ENCODE measurements at regions not wholly inside any gene's neighbourhood (a gene's known extent, or its start where the extent isn't known, plus 50 kb on each side); places are given as distances from the start of the nearest gene placed in this dataset.

GRCh38 chr13:106748785-106749184, 180.8 kb upstream of the ARGLU1 start:
- Histone ChIP-seq H3K27ac (ENCODE audit: low read depth, low read length) (no peak overlapping the region), H2AFZ (ENCODE audit: low read depth, low read length, poor library complexity, severe bottlenecking) (no peak overlapping the region), H3K79me2 (ENCODE audit: insufficient read depth, low read length) (no peaks in the 10 kb centered on the region), H4K20me1 (ENCODE audit: insufficient read depth) (no peaks in the 10 kb centered on the region), H3K9me2 (ENCODE audit: insufficient read depth) (no peaks in the 10 kb centered on the region), H3K4me3 (replicated peaks in 1 of 2; ENCODE audit: low read depth in 1 of 2, low read length in 2 of 2) (no peak overlapping the region), H3K9me3 (ENCODE audit: control insufficient read depth in 1 of 2, insufficient read depth in 1 of 2, low read depth in 1 of 2, low read length in 2 of 2) (no peaks in the 10 kb centered on the region), H3K27me3 (ENCODE audit: insufficient read depth, low read length) (peaks cover 3% of the 10 kb centered on the region; the same call in 1 of the 2 replicates), H3K4me1 (ENCODE audit: control insufficient read depth in 1 of 2, insufficient read depth in 2 of 2, low read length in 2 of 2) (no peaks in the 10 kb centered on the region), H3K36me3 (ENCODE audit: control insufficient read depth in 1 of 2, insufficient read depth in 2 of 2, low read length in 2 of 2) (no peaks in the 10 kb centered on the region), H3K4me2 (ENCODE audit: low read length) (no peak overlapping the region), H3K9ac (ENCODE audit: low read length) (no peak overlapping the region)
- POLR2A ChIA-PET: no interaction called here
- no peak for ATAC-seq
- no peak for DNase-seq (ENCODE audit: low read depth, low spot score)
- intact Hi-C loops (cut with micrococcal nuclease): no loop called here
- TF ChIP-seq SP1 (IDR thresholded peaks at IDR 0.05; ENCODE audit: low read depth): no peak
- CTCF ChIA-PET: no interaction called here
- RAD21 ChIA-PET (ENCODE audit: low non-redundant PET in 1 of 2, low total read pairs in 2 of 2, uncharacterized antibody in 2 of 2, unreplicated experiment in 2 of 2): no interaction called here
- no TSS peak for BruUV-seq (replicated peaks)

DNA sequence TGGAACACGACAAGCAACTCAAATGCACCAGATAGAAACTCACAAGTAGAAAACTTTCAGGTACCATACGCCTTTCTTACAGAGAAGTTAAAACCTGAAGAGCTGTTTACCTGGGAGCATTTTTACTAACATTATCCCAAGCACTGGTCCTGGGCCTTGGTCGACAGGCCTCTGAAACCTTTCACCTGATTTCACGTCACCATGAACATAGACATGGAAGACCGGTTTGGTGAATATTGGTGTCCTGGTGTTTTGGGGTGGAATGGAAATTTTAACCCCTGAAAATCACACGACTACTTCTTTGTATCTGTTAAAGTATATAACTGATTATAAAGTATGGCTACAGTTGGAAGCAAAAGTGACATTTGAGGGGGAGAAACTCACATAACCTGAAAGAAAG, 176.6 kb upstream of the ARGLU1 start:
- no peak overlapping the region for H3K9ac ChIP-seq (ENCODE audit: low read length)
- no peak overlapping the region for H2AFZ ChIP-seq (ENCODE audit: low read depth, low read length, poor library complexity, severe bottlenecking)
- no peaks in the 10 kb centered on the region for H3K36me3 ChIP-seq (ENCODE audit: control insufficient read depth in 1 of 2, insufficient read depth in 2 of 2, low read length in 2 of 2)
- 0 out of 2 replicates have a peak, but pooled peaks cover 4% of the 10 kb centered on the region for H3K27me3 ChIP-seq (ENCODE audit: insufficient read depth, low read length)
- no peak overlapping the region for H3K4me3 ChIP-seq (replicated peaks in 1 of 2; ENCODE audit: low read depth in 1 of 2, low read length in 2 of 2)
- no peak overlapping the region for H3K27ac ChIP-seq (ENCODE audit: low read depth, low read length)
- DNase-seq (ENCODE audit: low read depth, low spot score): no peak
- RAD21 ChIA-PET (ENCODE audit: low non-redundant PET in 1 of 2, low total read pairs in 2 of 2, uncharacterized antibody in 2 of 2, unreplicated experiment in 2 of 2): no interaction called here
- no peaks in the 10 kb centered on the region for H3K9me3 ChIP-seq (ENCODE audit: control insufficient read depth in 1 of 2, insufficient read depth in 1 of 2, low read depth in 1 of 2, low read length in 2 of 2)
- TF ChIP-seq ZFX (IDR thresholded peaks at IDR 0.05) (no peak), SIN3A (IDR thresholded peaks at IDR 0.05; ENCODE audit: low read depth) (no peak), CEBPB (IDR thresholded peaks at IDR 0.05; ENCODE audit: low read depth) (no peak), ATF3 (IDR thresholded peaks at IDR 0.05) (no peak), ELF1 (IDR thresholded peaks at IDR 0.05; ENCODE audit: borderline replicate concordance, low read depth) (no peak), JUND (IDR thresholded peaks at IDR 0.05) (no peak), POLR2AphosphoS5 (IDR thresholded peaks at IDR 0.05; ENCODE audit: low read depth, low read length) (no peak), EZH2 (IDR thresholded peaks at IDR 0.05) (no peak), EZH2phosphoT487 (IDR thresholded peaks at IDR 0.05; ENCODE audit: borderline replicate concordance) (no peak), CTCF (IDR thresholded peaks at IDR 0.05 in 2 of 3, conservative IDR thresholded peaks at IDR 0.05 in 1 of 3; ENCODE audit: borderline replicate concordance in 1 of 3, insufficient read depth in 1 of 3, low read depth in 2 of 3, low read length in 2 of 3) (no peak), TCF7L2 (IDR thresholded peaks at IDR 0.05; ENCODE audit: borderline replicate concordance, extremely low read depth, insufficient read depth, insufficient read length) (no peak), YY1 (IDR thresholded peaks at IDR 0.05; ENCODE audit: extremely low read depth, insufficient replicate concordance, low read depth, low read length) (no peak), ZNF274 (IDR thresholded peaks at IDR 0.05; ENCODE audit: low read depth, low read length) (no peak), RAD21 (IDR thresholded peaks at IDR 0.05; ENCODE audit: low read depth) (no peak), CBX3 (IDR thresholded peaks at IDR 0.05; ENCODE audit: low read depth) (no peak), MAX (IDR thresholded peaks at IDR 0.05) (no peak)
- ATAC-seq: no peak
- intact Hi-C loops (cut with micrococcal nuclease): no loop called here
- POLR2A ChIA-PET: no interaction called here
- CTCF ChIA-PET: no interaction called here
- H4K20me1 ChIP-seq (ENCODE audit: insufficient read depth): no peaks in the 10 kb centered on the region
- BruUV-seq (replicated peaks): no TSS peak
- no peaks in the 10 kb centered on the region for H3K79me2 ChIP-seq (ENCODE audit: insufficient read depth, low read length)
- no peak overlapping the region for H3K4me2 ChIP-seq (ENCODE audit: low read length)
- no peaks in the 10 kb centered on the region for H3K4me1 ChIP-seq (ENCODE audit: control insufficient read depth in 1 of 2, insufficient read depth in 2 of 2, low read length in 2 of 2)
- H3K9me2 ChIP-seq (ENCODE audit: insufficient read depth): no peaks in the 10 kb centered on the region
